H9 (cell line): ENCODE measurements at regions not wholly inside any gene's neighbourhood (a gene's known extent, or its start where the extent isn't known, plus 50 kb on each side); places are given as distances from the start of the nearest gene placed in this dataset.

Experiments
- DNase-seq: peaks from one replicate; pipeline ENCODE4 v3.0.0-alpha.2; 2017
- H2AFZ ChIP-seq: one replicate; pipeline ENCODE4 v1.6.1; 2013; ENCODE audit warnings: mild to moderate bottlenecking, low read length, control low read depth, moderate library complexity
- H2AK5ac ChIP-seq: 2 replicates; pipeline ENCODE4 v1.6.1; 2013; ENCODE audit warnings: low read length, control low read depth, mixed read lengths; ENCODE audit not compliant: insufficient read length
- H2BK120ac ChIP-seq: one replicate; pipeline ENCODE4 v1.6.1; 2013; ENCODE audit warnings: low read depth, mild to moderate bottlenecking, low read length, control low read depth, inconsistent platforms; ENCODE audit not compliant: poor library complexity, severe bottlenecking
- H2BK12ac ChIP-seq: 2 replicates; pipeline ENCODE4 v1.6.1; 2013; ENCODE audit warnings: low read length, control low read depth, mixed read lengths, low read depth; ENCODE audit not compliant: insufficient read length
- H2BK15ac ChIP-seq: 2 replicates; pipeline ENCODE4 v1.6.1; 2013; ENCODE audit warnings: low read depth, low read length, control low read depth
- H2BK20ac ChIP-seq: one replicate; pipeline ENCODE4 v1.6.1; 2013; ENCODE audit warnings: low read depth, mild to moderate bottlenecking, low read length, control low read depth, inconsistent platforms; ENCODE audit not compliant: poor library complexity, severe bottlenecking
- H2BK5ac ChIP-seq: 2 replicates; pipeline ENCODE4 v1.6.1; 2013; ENCODE audit warnings: low read length, control low read depth, mixed read lengths; ENCODE audit not compliant: insufficient read length
- H3K14ac ChIP-seq: 2 replicates; pipeline ENCODE4 v1.6.1; 2013; ENCODE audit warnings: low read length, control low read depth; ENCODE audit not compliant: insufficient read depth
- H3K18ac ChIP-seq: 2 replicates; pipeline ENCODE4 v1.6.1; 2013; ENCODE audit warnings: low read depth, mild to moderate bottlenecking, mixed read lengths, low read length, control low read depth; ENCODE audit not compliant: insufficient read length
- H3K23ac ChIP-seq: 2 replicates; pipeline ENCODE4 v1.6.1; 2013; ENCODE audit warnings: low read length, control low read depth, mixed read lengths, low read depth; ENCODE audit not compliant: insufficient read length
- H3K23me2 ChIP-seq: 2 replicates; pipeline ENCODE4 v1.6.1; 2013; ENCODE audit warnings: low read depth, mild to moderate bottlenecking, mixed read lengths, low read length, control low read depth; ENCODE audit not compliant: insufficient read length, poor library complexity, severe bottlenecking
- H3K27ac ChIP-seq: 2 replicates; pipeline ENCODE4 v1.5.1; 2013; ENCODE audit warnings: low read length, control low read depth, mixed read lengths, low read depth; ENCODE audit not compliant: insufficient read length
- H3K27me3 ChIP-seq: 2 replicates; pipeline ENCODE4 v1.6.1; 2013; ENCODE audit warnings: low read length, control low read depth, inconsistent platforms; ENCODE audit not compliant: insufficient read depth
- H3K4ac ChIP-seq: 2 replicates; pipeline ENCODE4 v1.6.1; 2013; ENCODE audit warnings: low read depth, mild to moderate bottlenecking, control low read depth, inconsistent platforms, low read length, moderate library complexity
- H3K4me1 ChIP-seq: 2 replicates; pipeline ENCODE4 v1.6.1; 2013; ENCODE audit warnings: low read length, control low read depth, inconsistent platforms; ENCODE audit not compliant: insufficient read depth
- H3K4me2 ChIP-seq: 2 replicates; pipeline ENCODE4 v1.6.1; 2013; ENCODE audit warnings: low read length, control low read depth, mixed read lengths; ENCODE audit not compliant: insufficient read length, insufficient read depth
- H3K56ac ChIP-seq: 2 replicates; pipeline ENCODE4 v1.6.1; 2013; ENCODE audit warnings: low read depth, mild to moderate bottlenecking, mixed read lengths, low read length, control low read depth; ENCODE audit not compliant: insufficient read length
- H3K79me1 ChIP-seq: 2 replicates; pipeline ENCODE4 v1.6.1; 2013; ENCODE audit warnings: low read depth, mild to moderate bottlenecking, moderate library complexity, low read length, control low read depth, inconsistent platforms; ENCODE audit not compliant: insufficient read depth, poor library complexity, severe bottlenecking
- H3K79me2 ChIP-seq: 2 replicates; pipeline ENCODE4 v1.6.1; 2013; ENCODE audit warnings: low read length, control low read depth, inconsistent platforms; ENCODE audit not compliant: insufficient read depth
- H3K9ac ChIP-seq: 2 replicates; pipeline ENCODE4 v1.6.1; 2013; ENCODE audit warnings: low read length, control low read depth, mixed read lengths; ENCODE audit not compliant: insufficient read length; ENCODE audit errors: extremely low read depth
- H3K9me3 ChIP-seq: one replicate; pipeline ENCODE4 v1.6.1; 2013; ENCODE audit warnings: low read depth, low read length, inconsistent platforms; ENCODE audit not compliant: control insufficient read depth
- H3T11ph ChIP-seq: one replicate; pipeline ENCODE4 v1.6.1; 2013; ENCODE audit warnings: mild to moderate bottlenecking, low read length, control low read depth, inconsistent platforms
- H4K20me1 ChIP-seq: one replicate; pipeline ENCODE4 v1.6.1; 2013; ENCODE audit not compliant: control insufficient read depth, insufficient read length, insufficient read depth
- H4K5ac ChIP-seq: 2 replicates; pipeline ENCODE4 v1.6.1; 2013; ENCODE audit warnings: low read depth, mild to moderate bottlenecking, mixed read lengths, low read length, control low read depth; ENCODE audit not compliant: insufficient read length
- H4K8ac ChIP-seq: replicated peaks from 2 replicates; pipeline ENCODE4 v1.6.1; 2013; ENCODE audit warnings: low read length, control low read depth, mixed read lengths, low read depth; ENCODE audit not compliant: insufficient read length
- H4K91ac ChIP-seq: 2 replicates; pipeline ENCODE4 v1.6.1; 2013; ENCODE audit warnings: low read depth, mild to moderate bottlenecking, moderate library complexity, mixed read lengths, low read length, control low read depth; ENCODE audit not compliant: insufficient read length
- H3K27ac Mint-ChIP-seq, 3 experiments: 2 replicates in 2 of 3; 3 replicates in 1 of 3; pipeline ENCODE4 v1.8.0; 2020 to 2021; ENCODE audit warnings: mixed read lengths in 3 of 3, mild to moderate bottlenecking in 1 of 3, moderate library complexity in 1 of 3
- H3K27me3 Mint-ChIP-seq: 2 replicates; pipeline ENCODE4 v1.8.0; 2021; ENCODE audit warnings: low read depth, mild to moderate bottlenecking, moderate library complexity, mixed read lengths
- H3K36me3 Mint-ChIP-seq, 3 experiments: 2 replicates in 2 of 3; 3 replicates in 1 of 3; pipeline ENCODE4 v1.8.0; 2020 to 2021; ENCODE audit warnings: low read depth in 3 of 3, mixed read lengths in 3 of 3; ENCODE audit not compliant: insufficient read depth in 1 of 3
- H3K4me1 Mint-ChIP-seq, 2 experiments: 2 replicates each; pipeline ENCODE4 v1.8.0; 2020; ENCODE audit warnings: mixed read lengths in 2 of 2
- H3K4me3 Mint-ChIP-seq, 2 experiments: 2 replicates in 1 of 2; 3 replicates in 1 of 2; pipeline ENCODE4 v1.8.0; 2020 to 2021; ENCODE audit warnings: mild to moderate bottlenecking in 2 of 2, mixed read lengths in 2 of 2, moderate library complexity in 1 of 2
- H3K9me3 Mint-ChIP-seq, 2 experiments: 2 replicates in 1 of 2; 3 replicates in 1 of 2; pipeline ENCODE4 v1.8.0; 2020; ENCODE audit warnings: mild to moderate bottlenecking in 2 of 2, mixed read lengths in 2 of 2, moderate library complexity in 1 of 2
- CTCF ChIP-seq: fragments of 200-600 bp; sonication (generic); conservative IDR thresholded peaks from 3 replicates; pipeline ENCODE4 v1.8.0; 2021; ENCODE audit warnings: antibody characterized with exemption, mild to moderate bottlenecking
- WGBS: extraction: QIAGEN DNeasy Blood & Tissue Kit; methylation state at CpG from one replicate; pipeline ENCODE4 v1.1.7; 2013; ENCODE audit warnings: missing lambda C conversion rate, low lambda C conversion rate, mixed read lengths; ENCODE audit not compliant: insufficient read length; ENCODE audit errors: extremely low coverage; 5-methylcytosine and 5-hydroxymethylcytosine counted together

GRCh38 chr7:79652619-79653018, 199.2 kb upstream of the MAGI2 start:
- Histone ChIP-seq H2AFZ (no peak overlapping the region), H3T11ph (no peak overlapping the region), H3K23me2 (no peaks in the 10 kb centered on the region), H3K4me2 (no peak overlapping the region), H3K4ac (no peak overlapping the region), H3K9me3 (no peaks in the 10 kb centered on the region), H4K5ac (no peak overlapping the region), H2BK120ac (no peak overlapping the region), H3K23ac (no peak overlapping the region), H3K18ac (no peak overlapping the region), H2BK12ac (no peak overlapping the region), H4K20me1 (no peaks in the 10 kb centered on the region), H2BK15ac (no peak overlapping the region), H3K27me3 (peaks cover 2% of the 10 kb centered on the region; the same call in 1 of the 2 replicates), H2BK20ac (no peak overlapping the region), H3K56ac (no peak overlapping the region), H3K14ac (no peak overlapping the region), H2AK5ac (no peak overlapping the region), H2BK5ac (no peak overlapping the region), H3K9ac (no peak overlapping the region), H3K79me1 (no peaks in the 10 kb centered on the region), H4K91ac (no peak overlapping the region), H3K4me1 (no peaks in the 10 kb centered on the region), H3K27ac (no peak overlapping the region), H4K8ac (no peak overlapping the region), H3K79me2 (no peaks in the 10 kb centered on the region)
- H3K9me3 Mint-ChIP-seq, result no peaks in the 10 kb centered on the region; a peak in 1 of 5 replicates
- peaks cover 14% of the 10 kb centered on the region for H3K27me3 Mint-ChIP-seq
- H3K4me3 Mint-ChIP-seq, result no peak overlapping the region
- H3K36me3 Mint-ChIP-seq, result no peaks in the 10 kb centered on the region
- TF ChIP-seq CTCF, result no peak
- peaks cover 2 to 3% of the 10 kb centered on the region in 2 experiments; a peak in 1 of 4 replicates for H3K4me1 Mint-ChIP-seq
- no peak for DNase-seq
- WGBS, result no CpG with 5 or more reads among the region's 2 CpGs
- no peak overlapping the region for H3K27ac Mint-ChIP-seq
